HCT116 (cell line): ENCODE measurements at regions not wholly inside any gene's neighbourhood (a gene's known extent, or its start where the extent isn't known, plus 50 kb on each side); places are given as distances from the start of the nearest gene placed in this dataset.

Source experiments
- CTCF ChIP-seq, 3 experiments: fragments of 200-600 bp in 1 of 3; sonication (generic) in 1 of 3; IDR thresholded peaks in 2 of 3; conservative IDR thresholded peaks in 1 of 3; 2 replicates each; pipeline ENCODE4 v1.5.1; 2012 to 2017; ENCODE audit warnings: low read depth in 2 of 3, low read length in 2 of 3, antibody characterized with exemption in 1 of 3, borderline replicate concordance in 1 of 3, control low read depth in 1 of 3, mild to moderate bottlenecking in 1 of 3, mixed read lengths in 1 of 3, mixed run types in 1 of 3, moderate library complexity in 1 of 3; ENCODE audit not compliant: insufficient read depth in 1 of 3
- EZH2 ChIP-seq: fragments of 200-600 bp; sonication (generic); IDR thresholded peaks from 2 replicates; pipeline ENCODE4 v1.6.1; 2017; ENCODE audit warnings: antibody characterized with exemption, mixed run types
- POLR2AphosphoS5 ChIP-seq: IDR thresholded peaks from 2 replicates; pipeline ENCODE4 v1.6.1; 2011; ENCODE audit warnings: mild to moderate bottlenecking, low read depth, low read length, moderate library complexity
- YY1 ChIP-seq: IDR thresholded peaks from 2 replicates; pipeline ENCODE4 v1.6.1; 2011; ENCODE audit warnings: low read length, low read depth, moderate library complexity, mild to moderate bottlenecking; ENCODE audit not compliant: insufficient replicate concordance; ENCODE audit errors: extremely low read depth
- TF ChIP-seq, protein P1 (sequence below): IDR thresholded peaks from 2 replicates; pipeline ENCODE4 v1.6.1; 2012

DNA sequence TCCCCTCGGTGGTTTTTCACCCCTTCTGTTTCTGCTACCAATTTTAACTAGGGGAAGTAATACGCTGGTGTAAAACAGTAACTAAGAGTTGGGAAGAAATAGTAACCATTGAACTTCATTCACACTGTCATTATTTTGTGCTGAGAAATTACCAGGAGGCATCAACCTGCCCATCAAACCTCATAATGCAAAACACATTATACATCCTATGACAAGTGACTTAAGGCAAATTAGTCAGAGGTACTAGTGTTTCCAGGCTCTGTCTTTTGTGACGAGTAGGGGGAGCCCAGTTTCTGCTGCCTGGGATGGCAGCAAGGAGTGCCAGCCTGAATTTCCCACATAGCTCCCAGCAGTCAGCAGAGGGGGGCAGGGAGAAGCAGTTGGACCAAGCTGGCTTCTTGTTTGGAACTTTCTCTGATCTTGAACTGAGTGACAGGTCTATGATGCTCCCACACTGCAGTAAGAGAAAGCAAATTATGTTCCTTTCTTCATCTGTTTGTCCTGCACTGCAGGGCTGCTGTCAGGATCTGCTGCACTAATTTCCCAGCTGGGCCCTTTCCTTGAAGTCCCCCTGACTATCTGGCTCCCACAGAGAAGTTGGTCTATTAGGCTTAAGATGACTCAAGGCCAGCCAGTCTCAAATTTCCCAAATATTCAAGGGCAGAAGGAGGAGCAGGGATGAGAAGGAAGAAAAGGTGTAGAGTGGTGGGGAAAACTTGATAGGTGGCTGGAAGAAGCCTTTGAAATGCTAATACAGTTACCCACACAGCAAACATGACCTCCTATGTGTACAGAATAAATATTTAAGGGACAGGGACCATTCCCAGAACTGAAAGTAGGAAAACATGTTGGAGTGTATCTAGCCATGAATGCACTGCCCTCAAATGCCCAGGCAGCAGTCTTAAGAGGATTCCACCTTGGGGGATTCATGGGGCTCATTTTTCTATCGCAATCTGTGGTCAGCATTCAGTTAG is 322.8 kb downstream of the SEC16B start:
- TF ChIP-seq CTCF (IDR thresholded peaks at IDR 0.05 in 2 of 3, conservative IDR thresholded peaks at IDR 0.05 in 1 of 3; ENCODE audit: borderline replicate concordance in 1 of 3, insufficient read depth in 1 of 3, low read depth in 2 of 3, low read length in 2 of 3), result no peak
- TF ChIP-seq POLR2AphosphoS5, result no peak
- TF ChIP-seq, protein P1, sequence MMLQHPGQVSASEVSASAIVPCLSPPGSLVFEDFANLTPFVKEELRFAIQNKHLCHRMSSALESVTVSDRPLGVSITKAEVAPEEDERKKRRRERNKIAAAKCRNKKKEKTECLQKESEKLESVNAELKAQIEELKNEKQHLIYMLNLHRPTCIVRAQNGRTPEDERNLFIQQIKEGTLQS, result no peak
- TF ChIP-seq EZH2, result no peak
- no peak for TF ChIP-seq YY1
